GM12891 (cell line): ENCODE measurements at regions not wholly inside any gene's neighbourhood (a gene's known extent, or its start where the extent isn't known, plus 50 kb on each side); places are given as distances from the start of the nearest gene placed in this dataset.

Source experiments
- POLR2A ChIP-seq: IDR thresholded peaks from 2 replicates; pipeline ENCODE4 v1.6.1; 2011; ENCODE audit warnings: low read depth, low read length, control low read depth
- POLR2AphosphoS5 ChIP-seq: IDR thresholded peaks from 2 replicates; pipeline ENCODE4 v1.6.1; 2011; ENCODE audit warnings: low read depth, low read length, control low read depth
- TAF1 ChIP-seq: IDR thresholded peaks from 2 replicates; pipeline ENCODE4 v1.6.1; 2011; ENCODE audit warnings: low read depth, low read length, control low read depth

DNA sequence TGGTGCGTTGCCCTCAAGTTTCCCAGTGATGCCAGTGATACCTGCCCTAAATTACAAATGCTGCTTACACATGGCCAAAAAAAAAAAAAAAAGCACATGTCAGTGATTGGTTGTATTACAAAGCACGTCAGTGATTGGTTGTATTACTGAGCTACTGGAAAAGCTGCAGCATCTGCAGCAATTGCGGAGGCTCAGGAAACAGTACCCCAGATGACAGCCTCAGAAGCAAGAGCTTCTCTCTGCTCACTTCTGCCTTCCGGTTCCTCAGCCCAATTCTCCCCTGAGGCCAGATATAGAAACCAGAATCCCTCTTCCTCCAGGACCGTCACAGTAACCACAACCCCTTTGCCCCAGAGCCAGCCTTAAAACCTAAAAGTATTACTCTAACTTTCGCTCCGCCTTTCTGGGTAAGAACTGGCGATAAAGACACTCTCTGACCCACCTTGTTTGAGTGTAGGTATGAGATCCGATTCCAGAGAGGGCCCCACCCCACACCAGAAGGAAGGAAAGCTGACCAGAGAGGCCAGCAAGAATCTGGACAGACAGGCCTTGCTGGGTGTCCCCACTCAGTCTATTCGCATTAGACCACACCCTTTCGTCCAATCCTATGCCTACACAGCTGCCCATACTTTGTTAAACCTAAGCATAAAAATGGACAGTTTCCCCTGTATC lies 85.0 kb upstream of the SORBS2 start:
- TF ChIP-seq TAF1 (no peak), POLR2A (no peak), POLR2AphosphoS5 (no peak)
